Right lobe of liver (tissue), 6 donors: ENCODE measurements at regions not wholly inside any gene's neighbourhood (a gene's known extent, or its start where the extent isn't known, plus 50 kb on each side); places are given as distances from the start of the nearest gene placed in this dataset.

Experiments used
- ATAC-seq, 4 donors: fragments of 200-7000 bp; cut with Tn5 transposase; one replicate each; pipeline ENCODE4 v1.9.1; 2020; ENCODE audit warnings: mild to moderate bottlenecking in 4 of 4, moderate library complexity in 4 of 4
- DNase-seq, 3 donors: peaks; one replicate each; pipeline ENCODE4 v3.0.0-alpha.2; 2020
- H3K27ac ChIP-seq, 3 donors: fragments of 200-600 bp; one replicate each; pipeline ENCODE4 v1.8.0; 2022
- H3K27me3 ChIP-seq, 2 donors: fragments of 200-600 bp; one replicate each; pipeline ENCODE4 v1.8.0; 2022
- H3K36me3 ChIP-seq, 4 donors: fragments of 200-600 bp; sonication (generic) in 1 of 4; one replicate each; pipeline versions ENCODE4 v1.5.1 to v1.8.0; 2017 to 2022; ENCODE audit warnings: control low read depth in 1 of 4
- H3K4me1 ChIP-seq, 4 donors: fragments of 200-600 bp; sonication (generic) in 1 of 4; one replicate each; pipeline versions ENCODE4 v1.5.1 to v1.8.0; 2017 to 2022; ENCODE audit warnings: control low read depth in 1 of 4
- H3K4me3 ChIP-seq, 3 donors: fragments of 200-600 bp; one replicate each; pipeline ENCODE4 v1.8.0; 2022
- H3K9me3 ChIP-seq, 4 donors: fragments of 200-600 bp; sonication (generic) in 1 of 4; one replicate each; pipeline versions ENCODE4 v1.5.1 to v1.8.0; 2017 to 2022; ENCODE audit warnings: control low read depth in 1 of 4
- POLR2A ChIP-seq: fragments of 450-650 bp; IDR thresholded peaks from one replicate; pipeline ENCODE4 v1.6.1; 2017; ENCODE audit warnings: antibody characterized with exemption, mild to moderate bottlenecking
- WGBS: methylation state at CpG from one replicate; pipeline ENCODE4 v1.1.6; 2018; ENCODE audit warnings: low coverage, low lambda C conversion rate; ENCODE audit not compliant: insufficient coverage; ENCODE audit errors: missing lambda C conversion rate; 5-methylcytosine and 5-hydroxymethylcytosine counted together
- intact Hi-C, 2 donors: fragments of 100-400 bp; cut with DNase I; formaldehyde crosslinking; loops; one replicate each; pipeline versions ENCODE4 v1.11.2 to v1.14.1; 2022
- TF ChIP-seq, protein P1 (sequence below), 4 donors: fragments of 200-600 bp in 3 of 4; fragments of 450-650 bp in 1 of 4; IDR thresholded peaks; one replicate each; pipeline versions ENCODE4 v1.5.1 to v1.8.0; 2016 to 2022; ENCODE audit warnings: antibody characterized with exemption in 4 of 4, mild to moderate bottlenecking in 2 of 4
- donor health status: DM: no; HTN: yes; CAD: no.
- donor health status: DM: no; HTN: no; CAD: no.
- donor health status: DM: no; HTN: no; CAD: no.
- donor health status: DM: no; HTN: yes; CAD: no.
- donor health status: DM: no; HTN: yes; CAD: no.

GRCh38 chr18:14914121-14914520 lies 166.1 kb downstream of the ANKRD30B start:
- no peaks in the 10 kb centered on the region for H3K27me3 ChIP-seq
- no peak overlapping the region for H3K4me3 ChIP-seq
- no peak overlapping the region for H3K27ac ChIP-seq
- DNase-seq (no peak), ATAC-seq (no peak)
- no peaks in the 10 kb centered on the region for H3K36me3 ChIP-seq
- H3K9me3 ChIP-seq: no peaks in the 10 kb centered on the region
- H3K4me1 ChIP-seq: peaks cover 0 to 2% (median 0%) of the 10 kb centered on the region in 4 donors
- no peak for TF ChIP-seq POLR2A
- TF ChIP-seq, protein P1, sequence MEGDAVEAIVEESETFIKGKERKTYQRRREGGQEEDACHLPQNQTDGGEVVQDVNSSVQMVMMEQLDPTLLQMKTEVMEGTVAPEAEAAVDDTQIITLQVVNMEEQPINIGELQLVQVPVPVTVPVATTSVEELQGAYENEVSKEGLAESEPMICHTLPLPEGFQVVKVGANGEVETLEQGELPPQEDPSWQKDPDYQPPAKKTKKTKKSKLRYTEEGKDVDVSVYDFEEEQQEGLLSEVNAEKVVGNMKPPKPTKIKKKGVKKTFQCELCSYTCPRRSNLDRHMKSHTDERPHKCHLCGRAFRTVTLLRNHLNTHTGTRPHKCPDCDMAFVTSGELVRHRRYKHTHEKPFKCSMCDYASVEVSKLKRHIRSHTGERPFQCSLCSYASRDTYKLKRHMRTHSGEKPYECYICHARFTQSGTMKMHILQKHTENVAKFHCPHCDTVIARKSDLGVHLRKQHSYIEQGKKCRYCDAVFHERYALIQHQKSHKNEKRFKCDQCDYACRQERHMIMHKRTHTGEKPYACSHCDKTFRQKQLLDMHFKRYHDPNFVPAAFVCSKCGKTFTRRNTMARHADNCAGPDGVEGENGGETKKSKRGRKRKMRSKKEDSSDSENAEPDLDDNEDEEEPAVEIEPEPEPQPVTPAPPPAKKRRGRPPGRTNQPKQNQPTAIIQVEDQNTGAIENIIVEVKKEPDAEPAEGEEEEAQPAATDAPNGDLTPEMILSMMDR (IDR thresholded peaks at IDR 0.05): no peak
- intact Hi-C loops: no loop called here

DNA sequence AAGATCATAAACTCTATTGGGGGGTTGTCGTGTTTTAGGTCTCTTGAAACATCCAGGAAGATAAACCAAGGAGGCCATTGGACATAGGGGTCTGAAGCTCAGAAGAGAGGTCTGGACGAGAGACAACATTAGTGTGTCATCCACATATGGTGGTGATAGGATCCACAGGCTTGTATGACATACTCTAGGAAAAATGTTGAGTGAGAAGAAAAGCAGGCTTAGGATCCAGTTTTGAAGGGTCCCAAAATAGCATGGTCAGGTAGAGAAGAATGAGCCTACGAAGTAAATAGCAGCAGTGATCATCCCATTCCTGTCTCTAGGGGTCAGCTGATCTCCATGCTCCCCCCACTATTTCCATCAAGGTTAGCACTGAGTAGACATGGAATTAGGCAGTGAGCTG lies 166.8 kb downstream of the ANKRD30B start:
- H3K27me3 ChIP-seq: no peaks in the 10 kb centered on the region
- intact Hi-C loops: no loop called here
- peaks cover 0 to 8% (median 3%) of the 10 kb centered on the region in 4 donors for H3K4me1 ChIP-seq
- TF ChIP-seq, protein P1 (IDR thresholded peaks at IDR 0.05): no peak
- TF ChIP-seq POLR2A: no peak
- ATAC-seq (no peak), DNase-seq (no peak)
- H3K36me3 ChIP-seq: no peaks in the 10 kb centered on the region
- 45% methylated on average over 3 of the region's 3 CpGs for WGBS
- no peak overlapping the region for H3K4me3 ChIP-seq
- H3K9me3 ChIP-seq: no peaks in the 10 kb centered on the region
- no peak overlapping the region for H3K27ac ChIP-seq

DNA sequence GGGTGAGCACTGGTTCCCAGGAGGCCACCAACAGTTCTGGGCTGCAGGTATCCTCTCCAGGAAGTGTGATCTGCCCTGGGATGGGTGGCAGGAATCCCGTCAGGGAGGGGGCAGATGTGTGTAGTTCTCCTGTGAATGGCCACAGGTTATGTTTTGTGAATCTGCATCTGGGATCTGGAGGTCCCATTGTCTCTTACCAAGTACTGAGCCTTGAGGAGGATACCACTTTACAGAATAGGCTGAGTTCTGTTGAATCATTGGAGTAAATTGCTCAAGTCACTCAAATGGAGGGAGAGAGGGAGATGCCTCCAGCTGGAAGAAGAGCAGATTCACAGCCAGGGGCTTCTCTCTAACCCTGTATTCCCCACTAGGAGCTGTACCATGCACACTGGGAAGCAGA lies 168.2 kb downstream of the ANKRD30B start:
- Histone ChIP-seq H3K9me3 (no peaks in the 10 kb centered on the region), H3K4me3 (no peak overlapping the region), H3K36me3 (no peaks in the 10 kb centered on the region), H3K27me3 (no peaks in the 10 kb centered on the region), H3K4me1 (peaks cover 0 to 17% (median 5%) of the 10 kb centered on the region in 4 donors), H3K27ac (no peak overlapping the region)
- intact Hi-C loops: no loop called here
- TF ChIP-seq, protein P1 (IDR thresholded peaks at IDR 0.05): no peak
- TF ChIP-seq POLR2A: no peak
- ATAC-seq: no peak
- WGBS: 50% methylated on average over 1 of the region's 1 CpG
- DNase-seq: no peak

DNA sequence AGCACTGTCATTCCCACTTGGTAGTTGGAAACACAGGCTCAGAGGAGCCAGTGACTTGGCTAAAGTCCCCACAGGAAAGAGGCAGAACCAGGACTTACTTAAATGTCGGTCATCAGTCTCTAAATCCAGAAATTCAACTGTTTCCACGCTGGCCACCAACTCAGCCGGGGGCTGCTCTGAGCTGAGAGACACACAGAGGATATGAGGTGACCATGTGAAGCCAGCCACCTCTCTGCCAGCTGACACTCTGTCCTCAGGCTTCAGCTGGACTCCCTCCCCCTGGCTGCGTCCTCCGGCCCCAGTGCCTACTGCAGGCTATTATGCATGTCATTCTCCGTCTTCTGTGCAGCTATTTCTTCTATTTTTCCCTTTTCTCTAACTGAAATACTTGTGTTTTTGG lies 168.9 kb downstream of the ANKRD30B start:
- H3K9me3 ChIP-seq: no peaks in the 10 kb centered on the region

More for the DNA sequence above, 168.9 kb downstream of the ANKRD30B start:
- no peak for DNase-seq
- TF ChIP-seq, protein P1 (IDR thresholded peaks at IDR 0.05): no peak
- no peak for TF ChIP-seq POLR2A
- Histone ChIP-seq H3K27me3 (no peaks in the 10 kb centered on the region), H3K4me3 (no peak overlapping the region), H3K36me3 (no peaks in the 10 kb centered on the region), H3K4me1 (peaks cover 0 to 22% (median 5%) of the 10 kb centered on the region in 4 donors), H3K27ac (no peak overlapping the region)
- intact Hi-C loops: no loop called here
- ATAC-seq: no peak
- 64% methylated on average over 3 of the region's 6 CpGs for WGBS
